Left lung (tissue), 4 donors: ENCODE measurements at regions not wholly inside any gene's neighbourhood (a gene's known extent, or its start where the extent isn't known, plus 50 kb on each side); places are given as distances from the start of the nearest gene placed in this dataset.
"Not testable (repeated sequence)": the region's sequence is repeated elsewhere in the genome, so short reads cannot be mapped to it uniquely, and the experiment has no call there.

Experiments
- ATAC-seq: fragments of 200-7000 bp; cut with Tn5 transposase; one replicate; pipeline ENCODE4 v1.9.1; 2020; ENCODE audit warnings: moderate library complexity
- DNase-seq, 4 donors: peaks; one replicate each; pipeline ENCODE4 v3.0.0-alpha.2; 2013 to 2020
- H3K27ac ChIP-seq, 2 donors: fragments of 200-600 bp; sonication (generic) in 1 of 2; one replicate each; pipeline versions ENCODE4 v1.5.0 to v1.8.0; 2020 to 2021
- H3K27me3 ChIP-seq, 2 donors: fragments of 200-600 bp; sonication (generic) in 1 of 2; one replicate each; pipeline versions ENCODE4 v1.5.0 to v1.8.0; 2020 to 2021
- H3K36me3 ChIP-seq, 2 donors: fragments of 200-600 bp; sonication (generic) in 1 of 2; one replicate each; pipeline versions ENCODE4 v1.5.0 to v1.8.0; 2020 to 2021
- H3K4me1 ChIP-seq, 2 donors: fragments of 200-600 bp; one replicate each; pipeline ENCODE4 v1.8.0; 2021
- H3K4me3 ChIP-seq, 2 donors: fragments of 200-600 bp; sonication (generic) in 1 of 2; one replicate each; pipeline versions ENCODE4 v1.5.0 to v1.8.0; 2020 to 2021; ENCODE audit warnings: mild to moderate bottlenecking in 1 of 2
- H3K9me3 ChIP-seq, 2 donors: fragments of 200-600 bp; sonication (generic) in 1 of 2; one replicate each; pipeline versions ENCODE4 v1.5.0 to v1.8.0; 2020 to 2021
- intact Hi-C, 2 donors: fragments of 100-400 bp; cut with DNase I; formaldehyde crosslinking; loops; one replicate each; pipeline versions ENCODE4 v1.11.2 to v1.14.2; 2022
- TF ChIP-seq, protein P1 (sequence below), 2 donors: fragments of 200-600 bp; sonication (generic) in 1 of 2; IDR thresholded peaks; one replicate each; pipeline versions ENCODE4 v1.5.0 to v1.8.0; 2021; ENCODE audit warnings: antibody characterized with exemption in 2 of 2
- donor health status: DM: no; HTN: yes; CAD: no.
- donor health status: DM: no; HTN: no; CAD: no.

DNA sequence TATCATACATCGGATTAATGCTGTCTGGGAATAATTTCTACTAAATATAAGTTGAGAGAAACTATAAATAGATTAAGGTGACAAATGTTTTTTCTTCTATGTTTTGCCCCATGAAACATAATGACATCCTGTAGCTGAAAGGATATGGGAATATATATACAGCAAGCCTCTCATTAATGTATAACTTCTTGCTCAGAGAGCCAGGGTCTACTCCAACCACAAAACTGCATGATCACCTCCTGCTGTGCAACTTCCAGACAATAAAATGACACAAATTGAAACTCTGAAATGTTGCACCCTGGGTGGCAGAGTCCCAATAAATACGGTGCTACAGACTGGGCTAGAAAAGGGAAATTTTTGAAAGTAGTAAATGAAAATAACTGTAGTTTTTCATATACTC, 571.9 kb upstream of the CBLB start:
- TF ChIP-seq, protein P1, sequence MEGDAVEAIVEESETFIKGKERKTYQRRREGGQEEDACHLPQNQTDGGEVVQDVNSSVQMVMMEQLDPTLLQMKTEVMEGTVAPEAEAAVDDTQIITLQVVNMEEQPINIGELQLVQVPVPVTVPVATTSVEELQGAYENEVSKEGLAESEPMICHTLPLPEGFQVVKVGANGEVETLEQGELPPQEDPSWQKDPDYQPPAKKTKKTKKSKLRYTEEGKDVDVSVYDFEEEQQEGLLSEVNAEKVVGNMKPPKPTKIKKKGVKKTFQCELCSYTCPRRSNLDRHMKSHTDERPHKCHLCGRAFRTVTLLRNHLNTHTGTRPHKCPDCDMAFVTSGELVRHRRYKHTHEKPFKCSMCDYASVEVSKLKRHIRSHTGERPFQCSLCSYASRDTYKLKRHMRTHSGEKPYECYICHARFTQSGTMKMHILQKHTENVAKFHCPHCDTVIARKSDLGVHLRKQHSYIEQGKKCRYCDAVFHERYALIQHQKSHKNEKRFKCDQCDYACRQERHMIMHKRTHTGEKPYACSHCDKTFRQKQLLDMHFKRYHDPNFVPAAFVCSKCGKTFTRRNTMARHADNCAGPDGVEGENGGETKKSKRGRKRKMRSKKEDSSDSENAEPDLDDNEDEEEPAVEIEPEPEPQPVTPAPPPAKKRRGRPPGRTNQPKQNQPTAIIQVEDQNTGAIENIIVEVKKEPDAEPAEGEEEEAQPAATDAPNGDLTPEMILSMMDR (IDR thresholded peaks at IDR 0.05): no peak
- no peaks in the 10 kb centered on the region for H3K36me3 ChIP-seq
- intact Hi-C loops: no loop called here
- H3K9me3 ChIP-seq: no peaks in the 10 kb centered on the region
- H3K4me1 ChIP-seq: no peaks in the 10 kb centered on the region
- no peak for DNase-seq
- no peak for ATAC-seq
- no peaks in the 10 kb centered on the region for H3K27me3 ChIP-seq
- no peak overlapping the region for H3K4me3 ChIP-seq
- no peak overlapping the region for H3K27ac ChIP-seq

DNA sequence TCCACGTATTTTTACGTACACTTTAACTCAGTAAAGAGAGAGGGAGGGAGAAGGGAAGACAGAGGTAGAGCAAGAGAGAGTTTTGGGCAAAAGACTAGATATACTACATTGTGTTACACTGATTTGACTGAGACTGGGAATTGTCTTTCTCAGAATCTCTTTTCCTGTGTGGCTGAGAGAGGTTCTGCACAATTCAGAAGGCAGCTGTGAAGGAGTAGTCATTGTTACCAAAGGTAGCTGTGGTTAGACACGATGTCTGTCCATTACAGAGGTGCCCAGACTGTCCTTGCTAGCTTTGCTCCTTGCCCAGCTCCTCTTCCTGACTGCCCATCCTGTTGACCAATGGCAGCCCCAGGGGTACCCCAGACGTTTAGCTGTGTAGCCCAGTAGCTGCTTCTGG, 577.5 kb upstream of the CBLB start:
- Histone ChIP-seq H3K27ac (no peak overlapping the region), H3K4me1 (no peaks in the 10 kb centered on the region), H3K4me3 (no peak overlapping the region), H3K9me3 (no peaks in the 10 kb centered on the region), H3K36me3 (no peaks in the 10 kb centered on the region), H3K27me3 (no peaks in the 10 kb centered on the region)
- intact Hi-C loops: no loop called here
- ATAC-seq (no peak), DNase-seq (no peak)
- TF ChIP-seq, protein P1 (IDR thresholded peaks at IDR 0.05): no peak

DNA sequence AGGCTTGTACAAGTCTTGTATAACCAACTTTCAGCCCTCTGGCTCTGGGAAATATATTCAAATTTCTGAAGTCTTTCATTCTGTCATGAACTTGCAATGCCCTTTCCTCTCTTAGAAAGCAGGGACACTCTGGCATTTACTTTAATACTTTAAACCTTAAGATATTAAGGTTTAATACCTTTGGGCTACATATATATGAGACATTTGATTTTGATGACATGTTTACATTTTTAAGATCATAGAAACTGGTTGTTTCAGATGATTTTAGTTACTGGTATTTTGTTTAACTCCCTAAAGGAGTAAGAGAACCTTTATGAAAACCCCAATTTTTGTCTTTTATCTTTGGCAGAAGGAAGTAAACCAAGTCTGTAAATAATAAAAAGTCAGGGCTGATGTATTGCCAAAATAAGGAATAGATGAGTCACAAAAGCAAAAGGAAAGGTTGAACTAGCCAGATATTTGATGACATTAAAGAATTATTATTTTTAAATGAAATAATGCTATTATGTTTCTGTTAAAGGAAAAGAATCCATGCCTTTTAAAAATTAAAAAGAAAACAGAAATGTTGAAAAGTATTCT, 579.0 kb upstream of the CBLB start:
- Histone ChIP-seq H3K9me3 (no peaks in the 10 kb centered on the region), H3K27ac (no peak overlapping the region), H3K27me3 (no peaks in the 10 kb centered on the region), H3K36me3 (no peaks in the 10 kb centered on the region), H3K4me1 (no peaks in the 10 kb centered on the region), H3K4me3 (no peak overlapping the region)
- TF ChIP-seq, protein P1 (IDR thresholded peaks at IDR 0.05): no peak
- intact Hi-C loops: no loop called here
- DNase-seq (no peak), ATAC-seq (no peak)

DNA sequence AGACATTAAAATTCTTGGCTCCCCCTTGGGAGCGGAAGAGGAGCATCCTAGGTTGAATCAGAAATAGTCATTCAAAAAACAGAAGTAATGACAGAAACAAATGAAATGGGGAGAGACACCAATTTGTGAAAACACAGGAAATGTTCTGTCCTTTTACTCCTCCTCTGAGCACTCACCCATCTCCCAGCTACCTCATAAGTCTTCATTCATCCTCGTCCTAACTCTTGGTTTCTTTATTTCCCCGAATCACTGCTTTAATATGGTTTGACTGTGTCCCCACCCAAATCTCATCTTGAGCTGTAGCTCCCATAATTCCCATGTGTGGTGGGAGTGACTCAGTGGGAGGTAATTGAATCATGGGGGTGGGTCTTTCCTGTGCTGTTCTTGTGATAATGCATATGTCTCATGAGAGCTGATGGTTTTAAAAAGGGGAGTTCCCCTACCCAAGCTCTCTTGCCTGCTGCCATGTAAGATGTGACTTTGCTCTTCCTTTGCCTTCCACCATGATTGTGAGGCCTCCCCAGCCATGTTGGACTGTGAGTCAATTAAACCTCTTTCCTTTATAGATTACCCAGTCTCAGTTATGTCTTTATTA, 579.7 kb upstream of the CBLB start:
- H3K4me1 ChIP-seq, intact Hi-C loops, H3K9me3 ChIP-seq, H3K4me3 ChIP-seq, H3K36me3 ChIP-seq, DNase-seq, H3K27ac ChIP-seq, ATAC-seq, H3K27me3 ChIP-seq: not testable (repeated sequence)

DNA sequence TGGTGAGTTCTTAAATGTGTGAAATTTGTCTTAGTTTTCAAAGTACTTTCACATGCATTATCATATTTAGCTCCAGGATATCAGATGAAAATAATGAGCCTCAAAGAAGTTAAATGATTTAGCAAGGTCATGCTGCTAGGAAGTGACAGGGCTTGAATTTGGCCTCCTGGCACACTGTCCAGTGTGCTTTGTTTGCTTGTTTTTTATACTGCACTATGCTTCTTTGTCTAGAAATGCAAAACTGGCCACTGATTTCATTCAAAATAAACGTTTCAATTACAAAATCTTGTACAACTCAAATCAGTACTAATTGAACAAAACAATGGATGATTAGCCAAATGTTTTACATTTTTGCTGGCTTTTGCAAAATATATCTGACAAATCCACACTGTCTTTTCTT, 583.3 kb upstream of the CBLB start:
- intact Hi-C loops: no loop called here
- no peaks in the 10 kb centered on the region for H3K9me3 ChIP-seq
- H3K27ac ChIP-seq: no peak overlapping the region
- no peaks in the 10 kb centered on the region for H3K36me3 ChIP-seq
- TF ChIP-seq, protein P1 (IDR thresholded peaks at IDR 0.05): no peak
- no peaks in the 10 kb centered on the region for H3K4me1 ChIP-seq
- H3K4me3 ChIP-seq: no peak overlapping the region
- no peak for ATAC-seq
- H3K27me3 ChIP-seq: no peaks in the 10 kb centered on the region
- DNase-seq: no peak

DNA sequence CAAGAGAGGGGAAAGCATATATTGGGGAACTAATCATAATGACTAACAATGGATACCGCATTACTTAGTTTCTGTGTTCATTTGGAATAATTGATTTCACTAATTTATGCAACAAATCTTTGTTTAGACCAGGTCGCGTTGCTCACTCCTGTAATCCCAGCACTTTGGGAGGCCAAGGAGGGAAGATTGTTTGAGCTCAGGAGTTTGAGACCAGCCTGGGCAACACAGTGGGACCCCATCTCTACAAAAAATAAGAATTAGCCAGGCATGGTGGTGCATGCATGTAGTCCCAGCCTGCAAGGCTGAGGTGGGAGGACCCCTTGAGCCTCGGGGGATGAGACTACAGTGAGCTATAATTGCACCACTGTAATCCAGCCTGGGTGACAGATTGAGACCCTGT, 585.7 kb upstream of the CBLB start:
- H3K4me3 ChIP-seq: no peak overlapping the region
- no peaks in the 10 kb centered on the region for H3K27me3 ChIP-seq
- no peaks in the 10 kb centered on the region for H3K9me3 ChIP-seq
- TF ChIP-seq, protein P1 (IDR thresholded peaks at IDR 0.05): no peak
- intact Hi-C loops: no loop called here
- no peak for ATAC-seq
- H3K27ac ChIP-seq: no peak overlapping the region
- no peaks in the 10 kb centered on the region for H3K36me3 ChIP-seq
- H3K4me1 ChIP-seq: no peaks in the 10 kb centered on the region
- no peak for DNase-seq
